ENCODE measurements at regions not wholly inside any gene's neighbourhood (a gene's known extent, or its start where the extent isn't known, plus 50 kb on each side); places are given as distances from the start of the nearest gene placed in this dataset.

- TF ChIP-seq GATA2 (IDR thresholded peaks at IDR 0.05; ENCODE audit: low read depth, low read length) (no peak), GATA3 (IDR thresholded peaks at IDR 0.05; ENCODE audit: low read depth, low read length) (no peak)
Measured at GRCh38 chr12:48286665-48287064, 64.1 kb downstream of the ZNF641 start.

GRCh38 chr12:48285751-48286650 lies 64.7 kb downstream of the ZNF641 start:
- TF ChIP-seq GATA2 (IDR thresholded peaks at IDR 0.05; ENCODE audit: low read depth, low read length) (no peak), GATA3 (IDR thresholded peaks at IDR 0.05; ENCODE audit: low read depth, low read length) (no peak)

- TF ChIP-seq GATA2 (IDR thresholded peaks at IDR 0.05; ENCODE audit: low read depth, low read length) (peak; percentile 36; the same call in 1 of the 2 replicates), GATA3 (IDR thresholded peaks at IDR 0.05; ENCODE audit: low read depth, low read length) (no peak)
Measured at GRCh38 chr12:48281811-48282210, 68.9 kb downstream of the ZNF641 start.

- TF ChIP-seq GATA3 (IDR thresholded peaks at IDR 0.05; ENCODE audit: low read depth, low read length) (no peak), GATA2 (IDR thresholded peaks at IDR 0.05; ENCODE audit: low read depth, low read length) (no peak)
Measured at GRCh38 chr12:48280572-48280971, 70.1 kb downstream of the ZNF641 start.

GRCh38 chr12:48279601-48280000 lies 71.1 kb downstream of the ZNF641 start:
- TF ChIP-seq GATA3 (IDR thresholded peaks at IDR 0.05; ENCODE audit: low read depth, low read length) = no peak
- TF ChIP-seq GATA2 (IDR thresholded peaks at IDR 0.05; ENCODE audit: low read depth, low read length) = no peak

GRCh38 chr12:48279101-48279500 lies 71.6 kb downstream of the ZNF641 start:
- TF ChIP-seq GATA2 (IDR thresholded peaks at IDR 0.05; ENCODE audit: low read depth, low read length) (no peak), GATA3 (IDR thresholded peaks at IDR 0.05; ENCODE audit: low read depth, low read length) (no peak)

- TF ChIP-seq GATA3 (IDR thresholded peaks at IDR 0.05; ENCODE audit: low read depth, low read length) (no peak), GATA2 (IDR thresholded peaks at IDR 0.05; ENCODE audit: low read depth, low read length) (no peak)
Measured at GRCh38 chr12:48276621-48277020, 73.5 kb upstream of the OR10AD1 start.

- TF ChIP-seq GATA2 (IDR thresholded peaks at IDR 0.05; ENCODE audit: low read depth, low read length) (no peak), GATA3 (IDR thresholded peaks at IDR 0.05; ENCODE audit: low read depth, low read length) (no peak)
Measured at GRCh38 chr12:48266826-48267225, 63.7 kb upstream of the OR10AD1 start.

- TF ChIP-seq GATA2 (IDR thresholded peaks at IDR 0.05; ENCODE audit: low read depth, low read length) (no peak), GATA3 (IDR thresholded peaks at IDR 0.05; ENCODE audit: low read depth, low read length) (no peak)
Measured at GRCh38 chr12:48265777-48266176, 62.7 kb upstream of the OR10AD1 start.

GRCh38 chr12:48263617-48264016 lies 60.5 kb upstream of the OR10AD1 start:
- TF ChIP-seq GATA2 (IDR thresholded peaks at IDR 0.05; ENCODE audit: low read depth, low read length) (no peak), GATA3 (IDR thresholded peaks at IDR 0.05; ENCODE audit: low read depth, low read length) (no peak)

- TF ChIP-seq GATA2 (IDR thresholded peaks at IDR 0.05; ENCODE audit: low read depth, low read length) (no peak), GATA3 (IDR thresholded peaks at IDR 0.05; ENCODE audit: low read depth, low read length) (no peak)
Measured at GRCh38 chr12:48261773-48262172, 58.7 kb upstream of the OR10AD1 start.
